T-helper 17 cell (primary cell): ENCODE measurements at regions not wholly inside any gene's neighbourhood (a gene's known extent, or its start where the extent isn't known, plus 50 kb on each side); places are given as distances from the start of the nearest gene placed in this dataset.
"Not testable (repeated sequence)": the region's sequence is repeated elsewhere in the genome, so short reads cannot be mapped to it uniquely, and the experiment has no call there.

Experiments used
- ATAC-seq: fragments of 150-1000 bp; cut with Tn5 transposase; 2 replicates; pipeline ENCODE4 v1.10.0; 2021; ENCODE audit warnings: mild to moderate bottlenecking, moderate library complexity
- DNase-seq, 3 donors: peaks; one replicate each; pipeline versions ENCODE4 v3.0.0 to v3.0.0-alpha.2; 2020 to 2021
- H3K9me3 ChIP-seq: one replicate; pipeline ENCODE4 v1.7.0; 2013; ENCODE audit warnings: low read length, mild to moderate bottlenecking; ENCODE audit not compliant: control insufficient read depth, poor library complexity, severe bottlenecking
- H3K27ac Mint-ChIP-seq: one replicate; pipeline ENCODE4 v1.8.0; 2022; ENCODE audit warnings: mild to moderate bottlenecking, moderate library complexity, mixed read lengths
- H3K27me3 Mint-ChIP-seq: one replicate; pipeline ENCODE4 v1.8.0; 2022; ENCODE audit warnings: mixed read lengths
- H3K36me3 Mint-ChIP-seq: one replicate; pipeline ENCODE4 v1.8.0; 2022; ENCODE audit warnings: low read depth, mixed read lengths
- H3K4me1 Mint-ChIP-seq: one replicate; pipeline ENCODE4 v1.8.0; 2022; ENCODE audit warnings: mild to moderate bottlenecking, mixed read lengths
- H3K4me3 Mint-ChIP-seq: one replicate; pipeline ENCODE4 v1.8.0; 2022; ENCODE audit warnings: mild to moderate bottlenecking, moderate library complexity, mixed read lengths

DNA sequence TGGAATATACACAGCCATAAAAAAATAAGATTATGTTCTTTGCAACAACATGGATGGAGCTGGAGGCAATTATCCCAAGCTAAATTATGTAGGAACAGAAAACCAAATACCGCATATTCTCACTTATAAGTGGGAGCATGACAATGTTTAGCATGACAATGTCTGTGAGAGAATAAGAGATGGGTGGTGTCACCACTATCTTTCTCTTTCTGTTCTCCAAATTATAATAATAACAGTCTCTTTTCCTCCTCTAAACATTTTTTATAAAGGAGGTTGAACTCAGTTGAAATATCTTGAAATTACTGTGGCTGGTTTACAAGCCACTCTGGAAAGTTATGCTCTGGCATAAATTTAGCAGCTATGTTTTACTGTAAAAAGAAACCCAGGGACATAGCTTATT is 108.4 kb upstream of the NBPF19 start:
- H3K27me3 Mint-ChIP-seq, ATAC-seq: not testable (repeated sequence)

DNA sequence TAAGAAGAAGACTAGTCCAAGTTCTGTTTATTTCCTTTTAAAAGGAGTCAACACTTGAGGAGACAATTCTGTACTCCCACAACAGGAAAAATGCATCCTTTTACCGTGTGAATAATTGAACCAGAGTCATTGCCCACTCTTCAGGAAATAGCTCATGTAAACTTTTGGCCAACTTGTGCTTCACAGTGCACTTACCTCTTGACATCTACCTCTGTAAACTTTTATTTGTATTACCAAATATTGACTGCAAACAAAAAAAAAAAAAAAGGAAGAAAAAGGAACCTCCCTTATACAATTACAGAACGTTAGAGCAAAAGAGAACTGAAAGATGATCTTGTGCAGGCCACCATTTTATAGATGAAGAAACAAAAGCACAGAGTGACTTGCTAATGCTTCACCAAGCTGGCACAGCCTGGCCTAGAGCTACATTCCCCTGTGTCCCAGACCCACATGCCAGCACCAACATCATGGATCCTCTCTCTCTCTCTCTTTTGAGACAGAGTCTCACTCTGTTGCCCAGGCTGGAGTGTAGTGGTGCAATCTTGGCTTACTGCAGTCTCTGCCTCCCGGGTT is 107.3 kb upstream of the NBPF19 start:
- not testable (repeated sequence) for H3K27ac Mint-ChIP-seq, H3K4me1 Mint-ChIP-seq, H3K9me3 ChIP-seq, H3K27me3 Mint-ChIP-seq, H3K4me3 Mint-ChIP-seq, ATAC-seq, DNase-seq, H3K36me3 Mint-ChIP-seq

More for the DNA sequence above, 108.4 kb upstream of the NBPF19 start:
- DNase-seq, H3K27ac Mint-ChIP-seq, H3K9me3 ChIP-seq, H3K4me3 Mint-ChIP-seq, H3K36me3 Mint-ChIP-seq, H3K4me1 Mint-ChIP-seq: not testable (repeated sequence)

DNA sequence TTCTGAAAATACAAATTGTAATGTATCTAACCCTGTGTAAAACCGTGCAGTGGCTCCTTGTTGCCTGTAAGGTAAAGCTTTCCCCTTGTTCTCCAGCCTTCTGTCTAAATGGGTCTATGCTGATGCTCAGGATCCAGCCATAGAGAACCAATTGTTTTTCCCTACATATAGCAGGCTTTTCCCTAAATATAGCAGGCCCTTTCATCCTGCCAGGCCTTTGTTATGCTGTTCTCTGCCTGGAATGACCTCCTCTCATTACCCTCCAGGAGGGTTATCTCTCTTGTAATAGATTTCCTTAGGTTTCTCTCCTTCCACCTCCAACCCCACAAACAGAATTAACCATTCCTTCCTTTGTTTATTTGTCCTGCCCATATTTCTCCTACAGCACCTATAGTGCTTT is 106.5 kb upstream of the NBPF19 start:
- not testable (repeated sequence) for ATAC-seq, H3K4me1 Mint-ChIP-seq, DNase-seq, H3K9me3 ChIP-seq, H3K27me3 Mint-ChIP-seq, H3K36me3 Mint-ChIP-seq, H3K4me3 Mint-ChIP-seq
- peak overlapping the region; percentile 37 for H3K27ac Mint-ChIP-seq

DNA sequence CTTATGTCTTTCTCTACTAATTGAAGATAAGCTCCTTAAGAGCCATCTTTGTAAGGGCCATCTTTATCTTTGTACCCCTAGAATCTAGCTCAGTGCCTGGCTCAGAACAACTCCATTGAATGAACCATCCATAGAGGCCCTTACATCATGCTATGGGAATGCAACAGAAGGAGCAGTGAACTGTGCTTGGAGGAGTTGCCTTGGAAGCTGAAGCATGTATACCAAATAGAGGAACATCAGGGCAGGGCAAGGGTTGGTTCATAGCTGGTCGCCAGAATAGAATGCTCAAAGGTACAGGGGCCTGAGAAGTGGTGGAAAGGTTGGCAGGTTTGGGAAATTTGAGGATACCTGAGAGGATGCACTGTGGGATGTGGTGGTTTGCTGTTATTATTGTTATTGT is 105.8 kb upstream of the NBPF19 start:
- DNase-seq, H3K27me3 Mint-ChIP-seq, ATAC-seq, H3K36me3 Mint-ChIP-seq, H3K4me1 Mint-ChIP-seq, H3K9me3 ChIP-seq, H3K4me3 Mint-ChIP-seq: not testable (repeated sequence)
- H3K27ac Mint-ChIP-seq, result peak overlapping the region; percentile 37

DNA sequence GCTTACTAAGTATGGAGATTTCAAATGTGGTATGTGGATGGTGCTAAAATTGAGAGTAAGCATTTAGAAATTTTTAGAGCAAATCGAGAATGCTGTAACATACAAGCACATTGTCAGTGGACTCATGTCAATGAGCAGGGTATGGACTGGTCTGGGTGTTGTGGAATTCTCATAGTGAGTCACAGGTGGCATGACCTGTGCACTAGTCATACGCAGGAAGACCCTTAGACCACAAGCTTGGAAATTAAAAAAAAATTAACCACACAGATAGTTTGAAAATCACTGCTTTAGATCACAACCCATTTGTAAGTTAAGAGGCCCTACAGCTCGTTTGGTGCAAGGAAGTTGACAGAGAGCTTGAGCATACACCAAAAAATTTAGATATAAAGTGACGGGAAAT is 102.9 kb upstream of the NBPF19 start:
- not testable (repeated sequence) for H3K4me1 Mint-ChIP-seq, H3K27ac Mint-ChIP-seq, DNase-seq, H3K36me3 Mint-ChIP-seq, H3K4me3 Mint-ChIP-seq, H3K27me3 Mint-ChIP-seq, H3K9me3 ChIP-seq
- peak; percentile 42 for ATAC-seq

DNA sequence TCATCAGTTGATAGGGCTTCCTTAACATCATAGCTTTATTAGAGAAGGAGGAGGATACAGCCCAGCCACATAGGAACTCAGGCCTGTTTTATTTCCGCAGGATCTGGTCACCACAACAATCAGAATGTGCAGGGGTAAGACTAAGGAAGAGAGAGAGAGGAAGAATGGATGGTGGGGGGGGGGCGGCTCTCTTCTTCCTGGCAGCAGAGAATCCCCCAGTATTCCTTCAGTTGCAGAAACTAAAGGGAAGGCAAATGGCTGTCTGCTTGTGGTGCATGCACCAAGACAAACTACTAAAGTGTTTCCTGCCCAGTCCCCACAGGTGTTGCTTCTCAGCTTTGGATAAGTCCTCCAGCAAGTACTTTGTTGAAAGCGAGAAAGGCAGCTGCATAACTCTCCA is 96.4 kb upstream of the NBPF19 start:
- H3K4me1 Mint-ChIP-seq, H3K4me3 Mint-ChIP-seq, DNase-seq, H3K27me3 Mint-ChIP-seq, H3K27ac Mint-ChIP-seq, H3K36me3 Mint-ChIP-seq, H3K9me3 ChIP-seq, ATAC-seq: not testable (repeated sequence)

DNA sequence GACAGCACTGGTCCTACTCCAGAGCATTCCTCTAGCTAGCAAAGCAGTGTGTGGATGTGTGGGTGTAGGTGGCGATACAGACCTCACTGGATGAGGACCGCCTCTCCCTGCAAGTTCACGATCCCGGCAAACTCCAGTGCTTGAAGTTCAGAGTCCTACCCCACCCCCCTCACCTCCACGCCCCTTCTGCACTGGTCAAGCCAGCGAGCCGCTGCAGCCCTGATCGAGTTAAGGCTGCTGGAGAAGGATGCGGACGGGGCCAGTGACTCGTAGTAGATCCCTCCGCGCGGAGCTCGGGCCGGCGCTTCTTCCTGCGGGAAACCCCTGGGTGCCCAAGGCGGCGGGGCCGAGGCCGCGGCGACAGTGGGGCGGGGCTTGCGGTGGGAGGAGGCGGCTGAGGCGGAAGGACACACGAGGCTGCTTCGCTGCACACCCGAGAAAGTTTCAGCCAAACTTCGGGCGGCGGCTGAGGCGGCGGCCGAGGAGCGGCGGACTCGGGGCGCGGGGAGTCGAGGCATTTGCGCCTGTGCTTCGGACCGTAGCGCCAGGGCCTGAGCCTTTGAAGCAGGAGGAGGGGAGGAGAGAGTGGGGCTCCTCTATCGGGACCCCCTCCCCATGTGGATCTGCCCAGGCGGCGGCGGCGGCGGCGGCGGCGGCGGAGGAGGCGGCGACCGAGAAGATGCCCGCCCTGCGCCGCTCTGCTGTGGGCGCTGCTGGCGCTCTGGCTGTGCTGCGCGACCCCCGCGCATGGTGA is 84.5 kb upstream of the NBPF19 start:
- peak overlapping the region; percentile 57 for H3K27ac Mint-ChIP-seq
- DNase-seq (peak; percentile 34 to 44 (median 35)), ATAC-seq (peak; percentile 91)
- H3K27me3 Mint-ChIP-seq, H3K4me1 Mint-ChIP-seq, H3K9me3 ChIP-seq, H3K36me3 Mint-ChIP-seq: not testable (repeated sequence)
- peak overlapping the region; percentile 78 for H3K4me3 Mint-ChIP-seq

DNA sequence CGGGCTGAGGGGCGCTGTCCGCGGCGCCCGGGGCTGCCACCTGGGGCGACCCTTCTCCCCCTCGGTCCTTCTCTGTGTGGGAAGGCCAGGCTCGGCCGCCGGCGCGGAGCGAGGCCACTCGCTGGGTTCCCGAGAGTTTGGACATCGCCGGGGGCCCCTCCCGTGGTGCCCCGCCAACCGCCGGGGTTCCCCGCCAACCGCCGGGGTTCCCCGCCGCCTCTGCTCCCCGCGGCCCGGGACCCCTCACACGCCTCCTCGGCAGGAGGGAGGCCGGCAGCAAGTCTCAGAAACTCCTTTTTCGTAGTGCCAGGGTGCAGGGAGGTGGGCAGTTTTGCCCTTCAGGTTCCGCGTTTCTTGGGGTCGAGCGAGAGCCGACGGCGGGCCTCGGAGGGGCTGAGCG is 83.9 kb upstream of the NBPF19 start:
- H3K4me1 Mint-ChIP-seq, H3K9me3 ChIP-seq, H3K27me3 Mint-ChIP-seq, H3K36me3 Mint-ChIP-seq, DNase-seq, H3K27ac Mint-ChIP-seq: not testable (repeated sequence)
- peak; percentile 53 for ATAC-seq
- H3K4me3 Mint-ChIP-seq, result peak overlapping the region; percentile 71

DNA sequence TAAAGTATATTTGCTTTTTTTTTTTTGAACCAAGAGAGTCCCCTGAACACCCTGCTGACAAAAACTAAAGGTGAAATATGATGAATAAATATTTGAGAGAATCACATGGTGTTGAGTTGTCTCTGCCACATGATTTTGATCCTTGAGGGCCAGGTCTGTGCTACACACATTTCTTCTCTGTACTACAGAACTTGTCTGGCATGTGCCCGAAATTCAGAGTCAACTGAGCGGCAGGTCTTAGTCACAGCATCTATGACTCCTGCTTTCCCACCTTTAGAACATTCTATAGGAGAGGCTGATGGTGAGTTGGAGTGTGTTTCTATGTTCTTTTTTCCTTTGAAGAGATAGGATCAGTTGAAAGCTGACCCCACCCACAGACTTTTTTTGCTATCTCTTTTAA is 79.0 kb upstream of the NBPF19 start:
- DNase-seq, H3K36me3 Mint-ChIP-seq, H3K27ac Mint-ChIP-seq, H3K9me3 ChIP-seq, H3K4me3 Mint-ChIP-seq, H3K4me1 Mint-ChIP-seq, H3K27me3 Mint-ChIP-seq, ATAC-seq: not testable (repeated sequence)

DNA sequence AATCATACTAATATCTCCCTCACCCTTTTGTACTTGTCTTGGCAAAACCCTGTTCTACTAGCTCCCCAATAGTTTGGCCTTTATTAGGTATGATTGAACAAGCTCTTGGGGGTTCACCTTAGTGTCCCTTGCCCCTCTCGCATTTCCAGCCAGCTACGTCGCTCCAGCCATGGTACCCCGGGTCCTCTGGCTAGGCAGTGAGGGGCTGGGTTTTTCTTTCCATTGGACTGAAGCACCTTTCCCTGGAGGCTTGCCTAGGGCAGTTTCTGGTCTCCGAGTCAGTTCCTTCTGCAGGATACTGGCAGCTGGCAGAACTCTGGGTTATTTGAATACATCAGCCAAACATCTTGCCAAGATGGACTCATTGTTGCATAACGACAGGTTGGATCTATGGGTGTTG is 76.3 kb upstream of the NBPF19 start:
- not testable (repeated sequence) for H3K27me3 Mint-ChIP-seq, H3K36me3 Mint-ChIP-seq, H3K27ac Mint-ChIP-seq, ATAC-seq, H3K4me1 Mint-ChIP-seq, H3K9me3 ChIP-seq, DNase-seq
- H3K4me3 Mint-ChIP-seq, result peak overlapping the region; percentile 45

DNA sequence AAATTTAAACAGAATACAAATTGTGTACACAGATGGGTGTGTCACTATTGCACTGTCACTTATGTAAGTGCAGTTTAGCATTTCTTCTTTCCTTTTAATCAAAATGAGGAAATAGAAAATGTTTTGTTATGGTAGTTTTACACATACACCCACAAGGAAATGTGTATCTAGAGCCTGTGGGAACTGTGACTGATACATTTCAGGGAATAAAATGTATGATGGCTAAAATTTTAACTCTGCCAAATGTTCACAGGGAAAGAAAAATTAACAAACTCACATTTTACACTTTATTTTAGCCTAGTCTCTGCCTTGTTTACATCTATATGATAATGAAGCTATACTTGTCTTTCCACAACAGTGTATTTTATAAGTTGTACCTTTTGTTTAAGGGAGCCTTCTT is 66.4 kb upstream of the NBPF19 start:
- ATAC-seq, H3K27me3 Mint-ChIP-seq, H3K4me3 Mint-ChIP-seq, DNase-seq, H3K9me3 ChIP-seq, H3K27ac Mint-ChIP-seq, H3K36me3 Mint-ChIP-seq, H3K4me1 Mint-ChIP-seq: not testable (repeated sequence)

DNA sequence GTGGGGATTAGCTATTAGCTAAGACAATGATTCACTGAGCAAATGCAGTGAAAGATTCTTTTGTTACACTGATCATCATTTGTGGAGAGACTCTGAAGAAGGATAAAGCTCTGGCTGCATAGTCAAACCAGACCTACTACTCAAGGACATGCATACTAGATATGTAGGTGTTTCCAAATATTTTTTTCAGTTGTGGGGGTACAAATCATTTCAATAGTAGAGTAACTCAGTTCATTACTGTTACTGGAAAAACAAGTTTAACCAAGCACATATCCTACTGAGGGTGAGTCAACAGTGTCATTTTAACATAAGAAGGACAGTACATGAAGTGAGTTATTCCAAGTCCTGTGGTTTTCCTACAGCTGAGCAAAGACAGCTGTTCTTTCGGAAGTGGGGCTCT is 59.5 kb upstream of the NBPF19 start:
- H3K27me3 Mint-ChIP-seq, H3K4me1 Mint-ChIP-seq, ATAC-seq, DNase-seq, H3K4me3 Mint-ChIP-seq, H3K36me3 Mint-ChIP-seq, H3K27ac Mint-ChIP-seq, H3K9me3 ChIP-seq: not testable (repeated sequence)

DNA sequence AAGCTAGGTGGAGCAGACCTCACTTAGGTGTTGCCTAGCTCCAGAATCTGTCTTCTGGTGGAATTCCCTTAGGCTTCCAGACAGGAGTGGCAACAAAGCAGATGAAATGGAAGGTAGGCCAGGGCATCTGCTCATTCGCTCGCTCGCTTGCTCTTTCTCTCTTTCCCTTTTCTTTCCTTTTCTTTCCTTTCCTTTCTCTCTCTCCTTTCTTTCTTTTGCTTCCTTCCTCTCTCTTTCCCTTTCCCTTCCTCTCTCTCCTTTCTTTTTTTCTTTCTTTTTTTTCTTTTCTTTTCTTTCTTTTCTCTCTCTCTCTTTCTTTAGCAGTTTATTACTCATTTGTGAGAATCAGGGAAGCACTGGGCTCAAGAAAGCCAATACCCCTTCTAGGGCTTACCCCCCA is 56.1 kb upstream of the NBPF19 start:
- H3K4me3 Mint-ChIP-seq, H3K9me3 ChIP-seq, DNase-seq, H3K36me3 Mint-ChIP-seq, H3K4me1 Mint-ChIP-seq, H3K27ac Mint-ChIP-seq, H3K27me3 Mint-ChIP-seq, ATAC-seq: not testable (repeated sequence)

DNA sequence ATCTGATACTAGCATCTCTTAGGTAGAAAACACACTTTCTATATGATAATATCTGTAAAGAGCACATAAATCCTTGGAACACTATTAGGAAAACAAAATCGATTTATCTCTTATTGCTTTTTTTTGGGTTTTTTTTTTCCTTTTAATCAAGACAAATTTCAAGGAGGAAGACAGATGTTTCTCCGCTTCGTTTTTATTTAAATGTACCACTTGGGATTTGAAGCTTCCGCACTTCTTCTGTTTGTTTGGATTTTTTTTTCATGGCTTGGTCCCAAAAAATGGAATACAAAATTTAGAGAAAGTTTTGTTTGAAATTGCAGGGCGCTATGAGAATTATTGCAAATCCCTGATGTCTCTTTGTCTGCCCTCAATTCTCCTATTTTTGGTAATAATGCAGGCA is 51.7 kb upstream of the NBPF19 start:
- H3K27ac Mint-ChIP-seq, H3K4me1 Mint-ChIP-seq, H3K36me3 Mint-ChIP-seq, H3K9me3 ChIP-seq, DNase-seq, ATAC-seq, H3K27me3 Mint-ChIP-seq, H3K4me3 Mint-ChIP-seq: not testable (repeated sequence)
